Panc1 (cell line): ENCODE measurements at regions not wholly inside any gene's neighbourhood (a gene's known extent, or its start where the extent isn't known, plus 50 kb on each side); places are given as distances from the start of the nearest gene placed in this dataset.

ENCODE experiments used
- ATAC-seq: fragments of 200-7000 bp; cut with Tn5 transposase; 2 replicates; pipeline ENCODE4 v1.9.1; 2020; ENCODE audit warnings: mild to moderate bottlenecking, moderate library complexity
- BruUV-seq: library from RNA; stranded (reverse); fragments of 400-500 nt; replicated peaks from 2 replicates; lab custom pipeline; 2021; lab: Mats Ljungman, UMichigan
- CTCF ChIA-PET: fragments of 300-600 bp; sonication (Branson Sonifier 250); formaldehyde crosslinking; loops from one replicate; lab custom pipeline; 2022; ENCODE audit warnings: antibody characterized with exemption; lab: Charles Lee
- POLR2A ChIA-PET: fragments of 300-600 bp; sonication (Branson Sonifier 250); formaldehyde crosslinking; loops from one replicate; lab custom pipeline; 2022; ENCODE audit warnings: antibody characterized with exemption; lab: Charles Lee
- DNase-seq: peaks from one replicate; pipeline ENCODE4 v3.0.0-alpha.2; 2010; ENCODE audit warnings: low read depth, low spot score
- H3K27ac ChIP-seq: 2 replicates; pipeline ENCODE4 v1.5.1; 2011; ENCODE audit warnings: mild to moderate bottlenecking, low read length, inconsistent platforms
- H3K27me3 ChIP-seq: fragments of 200-500 bp; sonication (Bioruptor generic); 2 replicates; pipeline ENCODE4 v1.6.0; 2014; ENCODE audit warnings: low read length, inconsistent platforms; ENCODE audit not compliant: control insufficient read depth, insufficient read depth
- H3K36me3 ChIP-seq: fragments of 200-500 bp; sonication (Bioruptor generic); 2 replicates; pipeline ENCODE4 v1.5.1; 2014; ENCODE audit warnings: inconsistent platforms, mild to moderate bottlenecking, low read length, moderate library complexity; ENCODE audit not compliant: control insufficient read depth, insufficient read depth
- H3K4me1 ChIP-seq: 2 replicates; pipeline ENCODE4 v1.5.1; 2011; ENCODE audit warnings: inconsistent platforms, mild to moderate bottlenecking, low read length, moderate library complexity; ENCODE audit not compliant: control insufficient read depth, insufficient read depth
- H3K4me3 ChIP-seq, 2 experiments: 2 replicates each; pipeline ENCODE4 v1.5.1; 2011 to 2012; ENCODE audit warnings: low read depth in 2 of 2, low read length in 2 of 2, mild to moderate bottlenecking in 2 of 2, inconsistent platforms in 1 of 2, moderate library complexity in 1 of 2
- H3K9me3 ChIP-seq: fragments of 200-500 bp; sonication (Bioruptor generic); 2 replicates; pipeline ENCODE4 v1.5.1; 2014; ENCODE audit warnings: low read depth, mild to moderate bottlenecking, inconsistent platforms, low read length, moderate library complexity; ENCODE audit not compliant: control insufficient read depth, insufficient read depth
- CTCF ChIP-seq: fragments of 450-650 bp; IDR thresholded peaks from 2 replicates; pipeline ENCODE4 v1.5.1; 2017; ENCODE audit warnings: mild to moderate bottlenecking
- POLR2AphosphoS5 ChIP-seq: IDR thresholded peaks from 2 replicates; pipeline ENCODE4 v1.6.1; 2012; ENCODE audit warnings: mild to moderate bottlenecking, low read depth, low read length, moderate library complexity
- REST ChIP-seq, 2 experiments: IDR thresholded peaks; 2 replicates each; pipeline ENCODE4 v1.6.1; 2011 to 2012; ENCODE audit warnings: low read depth in 2 of 2, control low read depth in 1 of 2, low read length in 1 of 2, mild to moderate bottlenecking in 1 of 2, moderate library complexity in 1 of 2; ENCODE audit not compliant: insufficient read depth in 1 of 2
- SIN3A ChIP-seq: IDR thresholded peaks from 2 replicates; pipeline ENCODE4 v1.6.1; 2012; ENCODE audit warnings: low read depth, mild to moderate bottlenecking, low read length, moderate library complexity, borderline replicate concordance; ENCODE audit not compliant: insufficient read depth
- TCF7L2 ChIP-seq: IDR thresholded peaks from 2 replicates; pipeline ENCODE4 v1.6.1; 2011; ENCODE audit warnings: mild to moderate bottlenecking, low read depth, low read length, inconsistent platforms
- in situ Hi-C: cut with HindIII; loops from 2 replicates; pipeline ENCODE4 v1.10.0; 2016; ENCODE audit warnings: low sequenced_read_pairs, low pct_unique_long_range_greater_than_20kb
- intact Hi-C: fragments of 100-400 bp; cut with micrococcal nuclease; formaldehyde crosslinking; loops from one replicate; pipeline ENCODE4 v1.10.0; 2022; ENCODE audit not compliant: unreplicated experiment

GRCh38 chr10:111221682-111222480 lies 145.1 kb downstream of the ADRA2A start:
- H3K36me3 ChIP-seq: no peaks in the 10 kb centered on the region
- in situ Hi-C loops: no loop called here
- intact Hi-C loops: no loop called here
- ATAC-seq (no peak), DNase-seq (no peak)
- no peak overlapping the region for H3K27ac ChIP-seq
- no peak overlapping the region for H3K4me3 ChIP-seq
- no peaks in the 10 kb centered on the region for H3K27me3 ChIP-seq
- no TSS peak for BruUV-seq
- POLR2A ChIA-PET: no interaction called here
- H3K9me3 ChIP-seq: no peaks in the 10 kb centered on the region
- CTCF ChIA-PET: no interaction called here
- H3K4me1 ChIP-seq: no peaks in the 10 kb centered on the region
- TF ChIP-seq REST (IDR thresholded peaks at IDR 0.05; ENCODE audit: insufficient read depth in 1 of 2, low read depth in 2 of 2, low read length in 1 of 2): no peak
- no peak for TF ChIP-seq TCF7L2
- TF ChIP-seq SIN3A: no peak
- TF ChIP-seq POLR2AphosphoS5: no peak
- TF ChIP-seq CTCF: no peak

GRCh38 chr10:111222961-111223360 lies 146.1 kb downstream of the ADRA2A start:
- H3K4me1 ChIP-seq: no peaks in the 10 kb centered on the region
- in situ Hi-C loops (no loop called here), intact Hi-C loops (no loop called here)
- H3K36me3 ChIP-seq: no peaks in the 10 kb centered on the region
- ChIA-PET POLR2A (no interaction called here), CTCF (no interaction called here)
- no peaks in the 10 kb centered on the region for H3K9me3 ChIP-seq
- no peak for DNase-seq
- TF ChIP-seq TCF7L2 (no peak), SIN3A (no peak), POLR2AphosphoS5 (no peak), CTCF (no peak), REST (IDR thresholded peaks at IDR 0.05; ENCODE audit: insufficient read depth in 1 of 2, low read depth in 2 of 2, low read length in 1 of 2) (no peak)
- H3K27ac ChIP-seq: no peak overlapping the region
- no TSS peak for BruUV-seq
- no peak for ATAC-seq
- no peak overlapping the region for H3K4me3 ChIP-seq
- H3K27me3 ChIP-seq: no peaks in the 10 kb centered on the region
